Lung microvascular endothelial cell (primary cell): ENCODE measurements at regions not wholly inside any gene's neighbourhood (a gene's known extent, or its start where the extent isn't known, plus 50 kb on each side); places are given as distances from the start of the nearest gene placed in this dataset.

Experiments
- DNase-seq, 2 donors: peaks; one replicate each; pipeline versions ENCODE4 v3.0.0 to v3.0.0-alpha.2; 2010; ENCODE audit warnings: low read depth in 2 of 2

DNA sequence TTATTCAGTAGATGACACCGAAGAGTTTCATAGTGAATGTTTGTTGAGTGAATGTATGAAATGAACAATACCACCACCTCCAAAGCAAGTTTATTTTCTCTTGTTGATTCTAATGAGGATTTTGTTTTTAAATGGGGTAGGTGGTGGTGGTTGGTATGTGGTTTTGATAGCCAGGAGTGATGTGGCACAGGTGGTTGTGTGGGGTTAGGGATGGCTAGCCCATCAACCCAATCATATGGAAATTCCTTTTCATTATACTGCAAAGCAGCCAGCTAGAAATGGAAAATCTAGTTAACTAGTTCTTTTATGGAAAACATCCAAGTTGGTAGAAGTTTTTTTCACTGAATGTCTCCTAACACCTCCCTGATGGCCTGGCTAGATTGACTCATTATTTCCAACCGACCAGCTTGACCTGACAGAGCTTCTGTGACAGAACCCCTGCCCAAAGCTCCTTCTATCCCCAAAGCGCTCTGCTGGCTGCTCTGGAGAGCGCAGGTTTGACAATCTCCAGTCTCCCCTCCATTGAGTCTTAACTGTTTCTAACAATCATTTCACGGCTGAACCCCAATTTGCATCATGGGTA is 376.9 kb downstream of the MTX2 start:
- no peak for DNase-seq

DNA sequence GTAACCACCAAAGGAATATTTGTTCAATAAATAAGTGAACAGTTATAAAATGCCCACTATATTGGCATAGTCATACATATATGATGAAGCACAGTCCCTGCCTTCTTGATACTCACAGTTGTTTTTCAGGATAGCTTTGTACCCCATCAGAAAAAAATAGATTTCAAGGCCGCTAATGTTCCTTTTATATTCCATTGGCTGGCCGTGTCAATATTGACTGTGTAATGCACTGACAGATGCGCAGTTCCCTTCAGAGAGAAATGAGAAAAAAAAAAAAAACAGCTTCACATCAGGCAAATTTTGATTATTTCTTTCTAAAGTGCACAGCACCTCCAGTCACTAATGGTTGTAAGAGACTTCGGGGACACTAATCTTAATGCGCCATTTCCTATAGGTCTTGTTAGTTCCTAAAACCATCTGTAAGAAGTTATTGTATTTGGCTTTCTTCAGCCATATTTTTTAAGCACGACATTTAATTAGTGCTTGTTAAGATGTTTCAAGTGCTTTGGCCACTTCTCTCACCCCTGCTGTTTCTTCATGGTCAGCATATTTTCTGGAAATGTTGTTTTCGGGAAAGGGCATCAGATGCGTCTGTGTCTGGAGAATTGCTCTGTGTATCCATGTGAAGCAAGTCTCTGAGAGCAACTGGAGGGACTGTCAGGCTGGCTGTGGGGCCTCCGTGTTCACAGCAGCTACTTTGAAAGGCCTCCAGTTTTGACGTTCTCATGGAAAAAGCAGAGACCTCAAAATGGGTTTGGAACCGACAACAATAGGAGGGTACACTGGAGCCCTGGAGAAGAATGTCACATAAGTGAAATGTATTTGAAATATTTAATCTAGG is 378.3 kb downstream of the MTX2 start:
- no peak for DNase-seq

DNA sequence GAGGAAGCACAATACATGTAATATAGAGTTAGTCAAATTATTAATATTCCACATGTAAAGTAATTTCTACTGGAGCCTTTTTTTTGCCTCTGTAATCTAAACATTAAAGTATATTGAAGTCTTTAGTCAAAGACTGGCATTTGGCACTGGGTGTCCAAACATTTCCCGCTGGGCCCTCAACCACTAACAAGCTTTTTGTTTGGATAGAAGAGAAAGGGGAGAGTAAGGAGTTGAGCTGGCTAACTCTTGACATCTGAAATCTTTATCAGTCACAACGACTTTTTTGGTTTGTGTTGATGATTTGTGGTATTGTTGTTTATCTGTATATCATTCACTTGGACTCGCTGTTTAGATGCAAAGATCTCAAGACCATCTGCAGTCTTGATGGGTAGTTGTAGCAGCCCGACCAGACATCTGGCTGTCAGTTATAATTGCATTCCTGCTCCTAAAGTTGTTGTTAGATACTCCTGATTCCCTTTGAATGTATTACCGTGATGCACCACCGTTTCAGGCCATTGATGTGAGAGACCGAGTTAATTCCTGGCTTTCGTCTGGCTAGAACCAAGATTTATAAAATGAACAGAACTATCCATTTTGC is 379.6 kb downstream of the MTX2 start:
- DNase-seq = no peak

DNA sequence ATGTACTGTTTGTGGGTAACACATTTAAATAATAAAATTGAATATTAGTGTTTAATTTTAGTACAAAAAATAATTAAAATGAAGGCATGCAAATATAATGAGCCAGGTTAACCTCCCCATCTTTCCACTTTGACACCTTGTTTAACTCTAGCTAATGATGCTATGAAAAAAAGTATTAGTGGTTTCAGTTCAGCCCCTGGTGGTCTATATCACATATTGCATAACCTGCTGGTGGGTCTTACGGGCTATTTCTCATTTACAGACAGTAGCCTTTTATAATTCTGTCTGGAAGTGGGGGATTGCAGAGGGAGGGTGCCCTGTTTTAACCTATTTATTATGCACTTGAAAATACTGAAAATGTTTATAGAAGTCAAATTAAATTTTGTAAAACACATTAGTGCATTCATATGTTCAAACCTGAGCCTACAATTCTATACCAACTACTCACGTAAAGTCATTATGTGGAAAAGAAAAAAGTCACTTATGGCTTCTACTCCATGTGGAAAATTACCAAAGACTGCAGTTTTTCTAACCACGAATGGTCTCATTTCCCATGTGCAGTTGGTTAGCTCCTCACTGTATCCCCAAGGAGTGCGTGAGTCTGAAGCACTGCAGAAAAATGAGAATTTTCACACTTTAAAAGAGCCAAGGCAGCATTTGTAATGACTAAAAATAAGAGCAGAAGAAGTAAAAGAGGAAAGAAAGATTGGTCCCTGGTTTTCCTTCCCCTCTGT is 381.0 kb downstream of the MTX2 start:
- DNase-seq = peak in 1 of 2 donors; percentile 70

DNA sequence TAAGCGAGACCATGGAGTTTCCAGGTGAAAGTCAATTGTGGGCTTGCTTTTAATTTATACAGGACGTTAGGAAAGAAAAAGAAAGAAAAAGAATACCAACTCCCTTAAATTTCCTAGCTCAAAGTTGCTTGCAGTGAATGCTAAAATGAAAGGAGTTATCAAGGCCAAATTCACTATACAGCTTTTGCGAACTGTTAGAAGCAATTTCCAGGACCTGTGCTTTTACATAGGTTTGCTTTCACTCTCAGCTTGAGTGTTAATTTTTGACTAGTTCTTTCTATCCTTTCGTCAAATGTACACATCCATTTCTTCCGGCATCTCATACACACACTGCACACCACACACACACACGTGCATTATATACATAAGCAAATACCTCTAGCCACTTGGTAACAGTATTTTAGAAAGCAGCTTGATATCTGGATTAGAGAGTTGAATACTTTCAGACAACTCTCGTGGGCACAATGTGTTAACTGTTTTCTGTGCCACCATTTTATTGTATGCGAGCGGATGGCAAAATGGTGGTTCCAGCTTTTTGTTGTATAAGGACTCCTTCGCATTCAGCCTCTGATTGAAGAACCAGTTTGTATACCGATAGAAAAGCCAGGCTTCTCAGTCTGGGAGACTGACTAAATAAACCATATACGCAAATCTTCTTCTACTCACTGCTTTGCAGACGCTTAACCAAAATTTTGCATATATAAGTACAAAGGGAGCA is 381.8 kb downstream of the MTX2 start:
- peak in 1 of 2 donors; percentile 60 for DNase-seq

DNA sequence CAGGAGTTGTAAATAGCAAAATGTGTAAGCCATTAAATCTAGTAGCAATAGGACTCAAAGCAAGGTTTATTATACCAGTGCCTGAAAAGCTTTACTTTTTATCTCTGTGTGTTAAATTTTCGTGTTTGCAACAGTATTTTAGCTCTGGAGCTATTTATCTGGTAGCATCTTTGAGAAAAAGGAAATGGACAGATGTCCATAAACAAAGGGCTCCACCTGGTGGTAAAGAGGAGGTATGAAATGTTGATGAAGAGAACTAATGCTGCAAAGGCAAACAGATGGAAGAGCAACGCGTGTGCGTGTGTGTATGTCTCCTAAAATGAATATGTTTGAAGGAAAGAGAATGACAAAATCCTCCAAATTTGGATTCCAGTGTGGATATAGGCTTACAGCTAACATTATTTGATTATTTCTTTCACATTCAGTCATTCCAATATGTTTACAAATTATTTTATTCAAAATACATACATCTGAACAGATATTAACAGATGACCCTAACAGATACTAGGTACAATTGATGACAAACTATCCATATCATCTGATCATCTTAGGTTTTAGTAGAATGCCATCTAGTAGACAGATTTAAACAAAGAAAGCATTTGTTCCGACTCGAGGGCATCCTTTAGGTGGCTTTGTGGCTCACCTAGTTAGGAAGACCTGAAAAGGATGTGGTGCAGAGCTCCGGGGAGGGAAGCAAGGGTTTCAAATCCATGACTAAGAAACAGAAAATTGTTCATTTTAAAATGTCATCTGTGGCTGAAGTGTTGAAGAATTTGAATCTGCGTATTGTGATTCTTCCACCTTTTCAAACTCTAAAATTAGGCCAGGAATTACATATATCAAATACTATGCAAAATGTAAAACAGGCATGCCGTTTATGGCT is 383.3 kb downstream of the MTX2 start:
- DNase-seq = peak; percentile 63 to 86

DNA sequence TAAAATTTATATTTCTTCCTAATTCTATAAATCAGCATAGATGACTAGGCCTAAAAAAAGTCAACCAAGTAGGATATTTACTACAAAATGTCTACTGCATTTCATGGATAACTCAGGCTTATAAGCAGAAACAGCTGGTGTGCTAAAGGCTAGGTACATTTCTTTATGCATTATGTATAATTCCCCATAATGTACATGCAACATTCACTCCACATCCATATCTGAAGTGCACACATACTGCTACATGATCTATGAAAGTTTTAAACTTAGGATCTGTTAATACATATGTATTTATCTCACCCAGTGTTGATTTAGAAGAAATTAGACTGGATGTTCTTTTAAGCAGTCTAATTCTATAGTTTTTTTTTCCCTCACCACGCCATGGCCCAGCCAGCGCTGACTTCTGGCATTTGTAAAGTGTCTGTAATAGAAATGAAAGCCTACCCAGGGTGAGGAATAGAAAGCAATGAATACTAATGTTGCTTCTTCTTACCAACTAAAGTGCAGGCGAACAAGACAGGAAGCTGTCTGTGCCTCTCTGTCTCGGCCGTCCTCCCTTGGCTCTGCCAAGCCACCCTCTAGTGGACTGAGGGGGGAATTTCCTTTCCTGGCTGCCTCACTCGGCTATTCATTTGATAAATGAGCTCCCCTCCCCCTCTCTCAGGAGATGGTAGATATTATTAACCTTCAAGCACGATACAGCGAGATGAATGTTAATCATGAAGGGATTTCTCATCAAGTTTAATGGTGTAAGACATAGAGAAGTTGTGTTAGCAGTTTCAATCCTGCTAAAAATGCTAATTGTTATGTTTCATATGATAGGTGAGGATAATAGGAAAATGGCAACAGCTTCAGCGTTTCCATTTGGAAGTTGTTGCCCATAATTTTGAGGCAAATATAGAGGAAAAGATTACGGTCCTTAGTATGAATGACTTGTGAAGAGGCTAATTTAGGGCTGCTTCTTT is 384.5 kb downstream of the MTX2 start:
- DNase-seq = peak; percentile 63 to 76

DNA sequence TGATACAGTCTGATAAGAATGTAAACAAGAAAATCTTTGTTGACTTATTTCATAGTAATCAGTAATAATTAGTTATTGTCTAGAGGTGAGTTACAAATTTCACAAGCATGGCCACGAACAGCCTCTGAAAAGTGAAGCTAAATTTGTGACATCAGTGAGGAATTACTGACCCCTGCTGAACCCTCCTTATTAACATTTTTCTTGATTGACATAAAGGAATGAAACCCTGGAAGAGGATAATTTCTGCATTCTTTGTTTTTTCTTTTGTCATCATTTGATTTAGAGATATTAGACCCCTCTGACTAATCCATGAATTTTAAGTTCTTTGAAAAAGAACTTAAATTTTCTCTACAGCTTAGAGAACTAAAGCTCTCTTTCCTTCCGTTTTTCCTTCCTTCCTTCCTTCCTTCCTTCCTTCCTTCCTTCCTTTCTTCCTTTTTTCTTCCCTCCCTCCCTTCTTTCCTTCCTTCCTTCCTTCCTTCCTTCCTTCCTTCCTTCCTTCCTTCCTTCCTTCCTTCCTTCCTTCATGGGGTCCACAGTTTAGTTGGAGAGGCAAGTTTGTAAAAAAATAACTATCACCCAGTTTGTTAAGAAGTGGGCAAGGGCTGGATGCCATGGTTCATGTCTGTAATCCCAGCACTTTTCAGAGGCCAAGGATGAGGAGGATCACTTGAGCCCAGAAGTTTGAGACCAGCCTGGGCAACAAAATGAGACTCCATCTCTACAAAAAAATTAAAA is 387.0 kb downstream of the MTX2 start:
- DNase-seq = no peak

DNA sequence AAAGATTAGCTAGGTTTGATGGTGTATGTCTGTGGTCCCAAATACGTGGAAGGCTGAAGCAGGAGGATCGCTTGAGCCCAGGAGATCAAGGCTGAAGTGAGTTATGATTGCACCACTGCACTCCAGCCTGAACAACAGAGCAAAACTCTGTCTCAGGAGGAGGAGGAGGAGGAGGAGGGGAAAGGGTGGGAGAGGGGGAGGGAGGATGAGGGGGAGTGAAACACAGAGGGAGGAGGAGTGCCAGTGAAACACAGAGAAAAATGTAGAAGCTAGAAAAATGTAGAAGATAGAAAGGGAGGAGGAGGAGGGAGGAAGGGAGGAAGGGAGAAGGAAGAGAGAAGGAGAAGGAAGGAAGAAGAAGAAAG is 387.5 kb downstream of the MTX2 start:
- DNase-seq = no peak

DNA sequence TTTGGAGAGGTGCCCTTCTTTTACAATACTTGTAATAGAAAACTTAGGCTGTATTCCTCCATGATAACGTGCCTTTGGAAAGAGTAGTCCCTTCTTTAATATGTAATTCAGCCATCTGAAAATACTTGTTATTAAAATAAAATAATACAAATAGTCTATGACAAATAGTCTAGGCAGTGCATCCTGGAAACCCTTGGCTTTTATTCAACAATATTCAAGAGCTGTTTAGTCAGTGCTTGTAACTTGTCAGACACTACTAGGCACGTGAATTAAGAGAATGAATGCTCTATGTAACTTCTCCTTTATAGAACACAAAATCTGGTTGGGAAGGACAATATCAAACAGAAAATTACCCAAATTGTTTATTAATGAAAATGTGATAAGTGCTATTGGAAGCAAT is 388.2 kb downstream of the MTX2 start:
- no peak for DNase-seq

DNA sequence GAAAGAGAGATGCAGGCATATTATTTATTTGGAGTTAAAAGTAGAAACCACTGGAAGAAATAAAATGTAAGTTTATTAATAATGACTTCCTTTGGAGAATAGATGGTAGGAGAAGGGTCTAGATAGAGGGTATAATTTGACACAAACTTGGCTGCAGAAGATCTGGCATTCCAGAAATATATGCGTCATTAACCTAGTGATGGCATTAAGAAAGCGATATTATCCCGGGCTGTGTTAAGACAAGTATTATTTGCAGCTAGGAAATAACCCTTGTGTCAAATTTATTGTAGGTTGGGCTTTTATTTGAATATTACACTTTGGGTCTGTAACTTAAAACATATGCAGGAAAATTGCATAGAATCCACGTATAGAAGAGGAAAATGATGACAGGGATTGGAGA is 389.5 kb downstream of the MTX2 start:
- DNase-seq = no peak

DNA sequence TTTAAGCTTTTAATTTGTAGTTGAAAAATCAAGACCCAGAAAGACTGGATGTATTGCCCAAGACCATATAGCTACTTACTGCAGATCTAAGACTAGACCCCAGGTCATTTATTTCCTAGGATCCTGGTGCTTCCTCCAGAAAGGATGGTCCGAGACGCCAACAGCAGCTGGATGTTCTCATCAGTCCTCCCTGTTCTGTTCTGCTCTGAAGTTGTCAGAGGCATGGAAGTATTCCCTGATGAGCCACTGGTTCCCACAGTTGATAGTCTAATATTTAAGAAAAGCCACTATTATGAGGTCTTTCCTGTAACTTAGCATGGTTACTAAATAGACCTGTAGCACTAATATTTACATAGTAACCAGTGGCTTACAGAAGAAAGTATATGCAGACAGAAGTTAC is 393.5 kb downstream of the MTX2 start:
- no peak for DNase-seq

DNA sequence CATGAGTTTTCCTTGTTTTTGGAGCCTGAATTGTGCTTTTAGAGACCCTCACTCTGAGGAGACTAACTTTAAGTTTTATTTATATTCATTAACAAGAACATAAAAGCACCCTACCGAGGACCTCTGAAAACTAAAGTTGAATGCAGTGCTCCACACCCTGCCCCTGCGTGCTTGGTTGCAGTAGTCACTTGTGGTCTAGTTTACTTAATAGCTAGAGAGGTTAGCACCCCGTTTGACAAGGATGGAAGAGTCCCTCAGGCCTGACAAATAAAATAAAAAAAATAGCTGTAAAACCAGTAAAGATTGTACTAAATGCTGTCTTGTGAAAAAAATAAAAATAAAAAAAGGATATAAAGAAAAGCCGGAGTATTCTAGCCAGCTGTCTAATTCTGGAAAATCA is 395.2 kb downstream of the MTX2 start:
- no peak for DNase-seq

DNA sequence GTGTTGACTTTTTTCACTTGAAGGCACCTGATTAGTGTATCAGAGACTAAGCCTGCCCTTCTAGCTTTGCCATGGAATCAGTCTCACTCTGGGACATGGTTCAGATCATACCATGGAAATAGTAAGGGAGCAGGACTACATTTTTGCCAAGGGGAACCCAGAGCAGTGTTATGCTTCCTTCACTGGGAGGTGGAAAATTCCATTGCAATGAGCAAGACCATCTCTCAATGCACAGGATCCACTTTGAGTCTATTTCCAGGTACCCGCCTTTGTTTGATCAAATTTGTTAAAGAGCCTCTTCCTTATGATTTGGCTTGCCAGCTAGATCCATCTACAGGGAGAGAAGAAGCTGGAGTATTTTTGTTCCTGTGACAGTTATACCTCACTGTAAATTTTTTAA is 395.8 kb downstream of the MTX2 start:
- DNase-seq = no peak

DNA sequence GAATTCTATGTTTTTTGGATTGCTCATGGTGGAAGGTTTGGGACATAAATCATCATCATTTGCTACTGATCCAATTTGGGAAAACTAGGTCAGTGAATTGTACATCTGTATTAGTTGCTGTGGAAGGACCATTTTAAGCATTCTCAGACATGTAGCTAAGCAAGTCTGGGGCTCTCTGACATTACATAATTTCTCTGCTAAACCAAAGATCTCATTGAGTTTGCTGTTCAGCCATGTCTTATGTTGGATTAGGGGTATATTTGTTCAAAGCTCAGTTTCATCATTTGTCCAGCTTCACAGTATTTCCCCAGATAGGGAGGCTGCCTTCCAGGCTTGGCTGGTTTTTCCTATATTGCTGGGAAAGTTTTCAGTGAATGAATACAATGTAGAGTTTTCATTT is 399.7 kb downstream of the MTX2 start:
- no peak for DNase-seq

DNA sequence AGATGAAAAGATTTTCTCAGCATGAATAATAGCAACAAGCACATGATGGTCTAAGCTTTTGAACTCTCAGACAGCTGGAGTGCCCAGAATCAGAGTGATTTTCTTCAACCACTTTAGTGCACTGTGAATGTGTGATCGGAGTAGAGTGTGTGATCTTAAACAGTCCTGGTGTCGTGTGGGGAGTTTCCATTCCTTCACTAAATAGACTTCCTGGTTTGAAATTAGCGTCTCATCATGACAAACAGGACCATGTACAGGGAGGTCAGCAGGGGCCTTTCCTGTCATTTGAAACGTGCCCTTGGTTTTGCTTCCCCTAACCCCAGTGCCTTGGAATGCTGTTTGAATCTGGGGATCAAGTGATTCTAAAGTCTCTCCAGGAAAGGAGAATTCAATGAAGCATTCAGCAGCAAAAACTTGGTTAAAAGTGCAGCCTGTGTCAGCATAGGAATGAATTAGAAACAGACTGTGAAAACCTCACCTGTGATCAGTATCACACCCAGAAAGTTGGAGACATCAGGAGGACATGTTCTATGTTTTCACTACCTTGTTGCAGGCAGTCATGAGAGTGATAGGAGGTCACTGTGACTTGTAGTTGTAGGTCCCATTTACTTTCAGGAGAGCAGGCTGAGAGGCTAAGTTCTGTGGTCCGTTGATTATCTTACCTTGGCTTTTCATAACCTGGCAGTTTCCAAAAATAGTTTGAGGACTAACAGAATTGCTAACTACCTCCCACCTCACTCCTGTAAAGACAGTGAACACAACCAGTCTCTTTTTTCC is 400.3 kb downstream of the MTX2 start:
- DNase-seq = no peak

DNA sequence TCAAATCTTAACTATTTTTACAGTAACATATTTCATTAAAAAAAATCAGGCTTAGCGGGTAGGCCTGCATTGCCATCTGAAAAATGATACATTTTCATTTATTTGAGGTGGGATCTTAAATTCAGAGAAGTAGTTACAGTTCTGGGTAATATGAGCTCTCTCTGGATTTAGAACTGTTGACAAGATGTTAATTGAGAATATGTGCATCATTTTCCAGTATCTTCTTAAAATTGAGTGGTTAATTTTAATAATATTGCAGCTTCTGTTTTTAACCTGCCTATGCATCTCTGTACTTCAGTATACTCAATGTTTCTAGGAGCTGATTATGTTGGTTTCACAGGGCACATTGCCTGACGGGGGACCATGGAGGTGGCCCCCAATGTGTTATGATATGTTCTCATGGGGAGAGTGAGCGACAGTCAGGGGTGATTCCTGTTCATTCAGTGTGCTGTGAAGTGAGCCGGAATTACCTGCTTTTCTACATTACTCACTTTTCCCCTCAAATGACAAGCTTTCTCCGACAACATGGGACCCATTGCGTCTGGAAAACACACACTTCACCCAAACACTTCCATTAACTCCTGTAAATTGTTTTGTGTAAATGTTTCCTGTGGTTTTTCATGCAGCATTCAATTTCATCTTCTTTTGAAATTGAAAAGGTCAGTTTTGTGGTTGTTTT is 406.2 kb downstream of the MTX2 start:
- no peak for DNase-seq
